ENCODE measurements at regions not wholly inside any gene's neighbourhood (a gene's known extent, or its start where the extent isn't known, plus 50 kb on each side); places are given as distances from the start of the nearest gene placed in this dataset.

- intact Hi-C loops (cut with micrococcal nuclease) = no loop called here
Observed at GRCh38 chr1:238139713-238140112, 249.0 kb upstream of the ZP4 start.

DNA sequence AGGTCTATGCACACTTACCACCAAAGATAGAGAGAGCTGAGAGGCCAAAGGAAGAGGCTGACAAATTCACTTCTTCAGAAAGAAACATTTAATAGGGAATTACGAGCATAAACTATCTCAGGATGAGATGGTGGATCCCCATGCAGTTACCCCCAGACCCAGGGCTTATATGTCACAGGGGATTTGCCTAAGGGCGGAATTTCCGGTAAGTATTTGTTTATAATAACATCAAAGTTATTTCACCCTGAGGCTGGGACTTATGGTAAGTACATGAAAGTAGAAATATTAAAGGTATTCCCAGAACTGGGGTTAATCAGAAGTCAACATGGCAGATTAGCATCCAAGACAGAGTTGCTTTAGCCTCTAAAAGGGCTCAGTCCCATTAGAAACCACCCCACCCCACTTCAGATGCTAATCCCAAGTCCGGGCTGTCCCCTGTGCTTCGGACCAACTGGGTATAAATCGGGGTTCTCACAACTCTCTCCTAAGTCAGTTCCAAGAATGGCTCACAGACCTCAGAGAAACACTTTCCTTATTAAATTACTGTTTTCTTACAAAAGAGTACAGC is 247.4 kb upstream of the ZP4 start:
- intact Hi-C loops (cut with micrococcal nuclease) = no loop called here

GRCh38 chr1:238135708-238136664 is 245.3 kb upstream of the ZP4 start:
- intact Hi-C loops (cut with micrococcal nuclease) = no loop called here

- intact Hi-C loops (cut with micrococcal nuclease) = no loop called here
Observed at GRCh38 chr1:238129677-238130076, 239.0 kb upstream of the ZP4 start.

DNA sequence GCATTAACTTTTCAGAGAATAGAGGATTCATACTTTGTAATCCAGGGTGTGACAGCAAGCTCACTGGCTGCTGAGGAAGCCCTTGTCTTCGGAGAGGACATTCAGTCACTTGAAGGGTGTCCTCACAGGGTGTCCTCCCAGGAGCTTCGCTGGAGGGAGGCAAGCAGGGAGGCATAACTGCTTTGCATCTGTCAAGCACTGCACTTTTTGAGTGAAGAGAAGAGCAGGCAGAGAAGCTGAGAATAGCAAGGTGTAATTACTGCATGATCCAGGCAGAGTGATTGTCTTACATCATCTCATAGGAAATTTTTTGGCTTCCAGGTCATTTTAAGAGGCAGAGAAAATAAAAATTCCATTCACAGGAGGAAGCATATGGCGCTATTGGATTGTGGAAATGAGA is 232.5 kb upstream of the ZP4 start:
- intact Hi-C loops (cut with micrococcal nuclease) = no loop called here

DNA sequence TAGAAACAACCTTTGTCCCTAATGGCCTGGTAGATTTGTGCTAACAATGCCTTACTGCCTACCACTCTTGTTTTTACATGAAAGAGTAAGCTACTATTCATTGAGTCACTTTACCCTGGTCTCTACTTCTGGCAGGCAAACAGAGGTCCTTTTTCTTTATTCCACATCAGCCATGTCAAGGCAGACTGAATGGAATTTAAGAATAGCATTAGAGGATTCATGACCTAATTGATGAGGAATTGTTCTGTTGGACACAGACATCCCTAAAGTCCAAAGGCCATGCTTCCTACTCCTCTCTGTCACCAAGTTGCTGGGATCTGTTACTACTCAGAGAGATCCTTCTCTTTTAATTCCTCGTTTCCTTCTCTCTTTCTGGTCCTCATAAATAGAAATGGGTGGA is 229.1 kb upstream of the ZP4 start:
- intact Hi-C loops (cut with micrococcal nuclease) = no loop called here

DNA sequence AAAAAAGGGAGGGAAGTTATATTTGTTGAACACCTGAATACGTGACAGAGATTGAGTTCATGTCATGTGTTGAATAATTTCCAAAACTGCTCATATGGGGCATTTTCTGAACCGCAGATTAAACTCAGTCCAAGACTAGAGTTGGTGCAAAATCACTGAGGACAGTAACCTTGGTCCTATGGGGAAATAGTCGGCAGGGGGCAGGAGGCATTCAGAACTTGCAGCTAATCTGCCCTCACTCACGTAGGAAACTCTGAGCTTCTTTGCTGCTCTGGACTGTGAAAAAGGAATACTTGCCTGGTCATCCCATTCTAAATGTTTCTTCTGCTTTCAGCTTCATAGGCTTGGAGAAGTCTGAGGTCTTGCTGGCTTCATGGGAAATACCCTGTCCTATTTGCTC is 228.3 kb upstream of the ZP4 start:
- intact Hi-C loops (cut with micrococcal nuclease) = no loop called here

GRCh38 chr1:238115852-238116251 is 225.1 kb upstream of the ZP4 start:
- intact Hi-C loops (cut with micrococcal nuclease) = no loop called here

GRCh38 chr1:238112952-238113621 is 222.4 kb upstream of the ZP4 start:
- intact Hi-C loops (cut with micrococcal nuclease) = no loop called here

DNA sequence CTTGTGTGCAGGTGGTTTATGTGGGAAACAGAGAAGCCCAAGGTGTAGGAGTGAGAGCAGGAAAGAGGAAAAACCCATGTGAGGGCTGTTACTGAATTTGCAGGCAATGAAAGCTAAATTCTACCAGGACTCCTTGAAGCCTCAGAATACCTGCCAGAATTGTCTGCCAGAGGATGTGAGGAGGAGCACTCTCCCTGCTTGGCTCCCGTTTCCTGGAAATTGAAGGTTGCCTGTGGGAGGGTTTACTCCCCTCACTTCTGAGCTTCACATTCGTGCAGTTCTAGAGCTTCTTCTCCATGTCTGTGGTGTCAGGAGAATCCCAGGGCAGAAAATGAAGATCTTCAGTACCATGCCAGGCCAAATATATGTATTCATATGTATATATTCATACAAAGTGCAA is 220.8 kb upstream of the ZP4 start:
- intact Hi-C loops (cut with micrococcal nuclease) = no loop called here

DNA sequence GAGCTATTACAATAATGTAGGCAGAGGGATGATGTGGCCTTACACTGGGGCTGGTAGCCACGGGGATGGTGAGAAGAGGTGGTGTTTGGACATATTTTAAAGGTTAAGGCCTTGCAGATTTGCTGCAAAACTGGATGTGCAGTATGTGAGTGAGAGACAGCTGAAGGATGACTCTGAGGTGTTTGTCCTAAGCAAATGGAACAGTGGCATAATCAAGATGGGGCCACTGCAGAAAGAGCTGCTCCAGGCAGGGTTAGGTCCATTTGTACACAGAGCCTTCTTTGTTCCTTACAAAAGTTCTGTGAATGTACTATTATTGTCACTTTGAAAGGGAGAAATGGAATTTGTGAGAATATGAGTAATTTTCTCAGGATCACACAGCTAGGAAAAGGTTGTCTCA is 220.4 kb upstream of the ZP4 start:
- intact Hi-C loops (cut with micrococcal nuclease) = no loop called here

- intact Hi-C loops (cut with micrococcal nuclease) = no loop called here
Observed at GRCh38 chr1:238108417-238108816, 217.7 kb upstream of the ZP4 start.

- intact Hi-C loops (cut with micrococcal nuclease) = no loop called here
Observed at GRCh38 chr1:238107322-238107721, 216.6 kb upstream of the ZP4 start.

DNA sequence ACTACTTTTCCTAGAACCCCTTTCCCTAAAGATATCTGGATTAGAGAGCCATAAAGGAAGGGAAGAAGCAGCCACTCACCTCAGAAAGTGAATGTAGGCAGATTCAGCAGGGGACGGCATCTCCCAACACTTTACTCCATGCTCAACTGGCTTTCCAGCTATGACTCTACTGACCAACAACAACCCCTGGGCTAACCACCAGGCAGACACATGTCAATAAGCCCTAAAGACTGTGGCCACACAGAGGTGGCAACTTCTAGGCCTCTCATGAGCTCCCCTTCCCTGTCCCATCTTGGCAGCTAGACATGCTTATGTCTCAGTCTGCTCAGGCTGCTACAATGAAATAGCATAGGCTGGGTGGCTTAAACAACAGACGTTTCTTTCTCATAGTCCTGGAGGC is 214.0 kb upstream of the ZP4 start:
- intact Hi-C loops (cut with micrococcal nuclease) = no loop called here

DNA sequence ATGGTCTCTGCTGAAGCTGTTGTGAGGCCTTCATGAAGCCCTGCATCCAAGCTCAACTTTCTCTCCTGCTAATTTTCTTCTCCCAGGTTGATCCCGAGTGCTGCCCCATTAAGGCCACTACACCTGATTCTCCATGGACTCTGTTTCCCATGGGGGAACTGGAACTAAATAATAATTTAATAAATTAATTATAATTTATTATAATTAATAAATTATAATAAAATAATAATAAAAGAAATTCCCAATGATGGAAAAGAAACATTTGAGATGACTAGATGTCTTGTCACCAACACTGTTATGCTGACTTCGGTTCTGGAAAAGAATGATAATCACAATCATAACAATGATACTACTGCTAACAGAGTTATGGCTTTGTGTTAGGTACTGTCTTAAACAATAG is 211.2 kb upstream of the ZP4 start:
- intact Hi-C loops (cut with micrococcal nuclease) = no loop called here

DNA sequence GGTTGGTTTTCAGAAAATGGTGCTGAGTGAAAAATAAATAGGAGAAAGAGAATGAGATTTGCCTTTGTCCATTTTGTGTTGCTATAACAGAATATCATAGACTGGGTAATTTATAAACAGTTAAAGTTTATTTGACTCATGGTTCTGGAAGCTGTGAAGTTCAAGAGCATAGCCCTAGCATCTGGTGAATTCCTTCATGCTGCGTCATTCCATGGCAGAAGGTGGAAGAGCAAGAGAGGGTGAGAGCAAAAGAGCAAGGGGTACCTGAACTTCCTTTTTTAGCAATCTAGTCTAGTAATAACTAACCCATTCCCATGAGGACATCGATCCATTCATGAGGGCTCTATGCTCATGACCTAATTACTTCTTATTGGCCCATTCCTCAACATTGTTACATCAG is 209.1 kb upstream of the ZP4 start:
- intact Hi-C loops (cut with micrococcal nuclease) = loop anchor here (1.0 kb wide), 1 partner anchor 34 kb away; no protein-coding TSS in a partner anchor

- intact Hi-C loops (cut with micrococcal nuclease) = no loop called here
Observed at GRCh38 chr1:238089615-238090014, 198.9 kb upstream of the ZP4 start.

DNA sequence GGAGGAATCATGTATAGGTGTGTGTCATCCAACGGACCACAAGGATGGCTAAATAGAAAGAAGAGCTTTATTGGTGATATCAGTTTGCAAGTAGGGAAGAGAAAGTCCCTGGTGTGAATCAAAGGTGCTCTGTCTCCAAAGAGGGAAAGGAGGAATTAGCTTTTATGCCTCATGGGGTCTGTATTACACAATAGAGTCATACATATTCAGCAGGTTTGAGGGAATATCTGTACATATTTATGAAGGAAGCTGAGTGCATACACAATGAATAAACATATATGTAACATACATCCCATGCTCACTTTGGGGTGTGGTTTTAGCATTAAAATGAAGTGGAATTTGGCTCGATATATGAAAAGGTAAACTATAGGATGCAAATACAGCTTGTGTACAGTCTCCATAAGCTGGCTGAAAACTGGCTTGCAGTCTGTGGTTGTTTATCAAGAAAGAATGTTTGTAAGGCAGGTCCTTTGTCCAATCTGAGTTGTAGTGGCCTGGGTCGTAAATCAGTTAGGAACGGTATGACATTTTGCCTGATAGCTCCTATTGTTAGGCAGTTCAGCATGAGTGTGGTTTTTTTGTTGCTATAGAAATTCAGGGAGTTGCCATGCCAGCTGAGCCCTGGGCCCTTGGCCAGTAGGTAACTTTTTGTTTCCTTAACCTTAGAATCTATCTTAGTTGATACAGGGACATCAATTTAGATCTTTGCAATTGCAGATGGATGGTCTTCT is 198.0 kb upstream of the ZP4 start:
- intact Hi-C loops (cut with micrococcal nuclease) = no loop called here

- intact Hi-C loops (cut with micrococcal nuclease) = no loop called here
Observed at GRCh38 chr1:238073991-238074390, 183.3 kb upstream of the ZP4 start.

DNA sequence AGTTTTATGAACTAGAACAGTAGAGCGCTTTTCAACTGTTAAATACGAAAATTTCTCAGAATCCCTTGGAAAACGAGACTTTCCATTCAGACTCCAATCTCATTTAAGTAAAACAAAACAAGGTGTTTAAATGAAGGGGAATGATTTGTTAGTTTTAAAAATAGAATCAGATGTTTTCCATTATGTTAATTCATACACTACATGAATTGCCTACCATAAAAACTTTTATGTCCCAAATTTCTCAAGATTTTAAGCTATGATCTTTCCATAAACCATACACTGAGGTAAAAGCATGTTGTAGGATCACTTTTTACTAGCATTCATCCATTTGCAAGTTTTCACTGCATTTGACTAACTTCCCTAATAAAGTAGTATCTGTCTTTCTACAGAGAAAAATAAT is 180.3 kb upstream of the ZP4 start:
- intact Hi-C loops (cut with micrococcal nuclease) = no loop called here

DNA sequence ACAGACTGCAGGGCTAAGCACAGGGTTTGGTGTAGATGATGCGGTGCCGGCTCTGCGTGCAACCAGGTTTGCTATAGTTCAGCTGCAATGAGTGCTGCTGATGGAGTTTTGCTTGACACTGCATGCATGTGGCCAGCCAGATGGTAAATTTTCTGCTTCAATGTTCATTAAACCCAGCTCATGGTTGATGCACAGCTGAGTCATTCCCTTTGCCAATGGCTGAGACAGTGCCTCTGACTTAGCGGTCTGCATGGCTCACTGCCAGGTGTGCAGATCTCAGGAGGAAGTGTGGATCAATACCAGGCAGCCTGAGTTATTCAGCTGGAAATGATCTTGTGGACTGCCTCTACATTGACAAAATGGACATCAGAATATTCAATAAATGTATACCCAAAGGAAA is 172.7 kb upstream of the ZP4 start:
- intact Hi-C loops (cut with micrococcal nuclease) = no loop called here
